Tongue (tissue), 1 donor: ENCODE measurements at regions not wholly inside any gene's neighbourhood (a gene's known extent, or its start where the extent isn't known, plus 50 kb on each side); places are given as distances from the start of the nearest gene placed in this dataset.

ENCODE experiments used
- DNase-seq: peaks from one replicate; pipeline ENCODE4 v3.0.0-alpha.2; 2015

- no peak for DNase-seq
Observed at GRCh38 chr6:79775222-79775621, 144.1 kb downstream of the SH3BGRL2 start.

GRCh38 chr6:79764747-79765146, 133.6 kb downstream of the SH3BGRL2 start:
- no peak for DNase-seq

- no peak for DNase-seq
Observed at GRCh38 chr6:79763301-79763700, 132.2 kb downstream of the SH3BGRL2 start.

GRCh38 chr6:79762370-79762769, 131.2 kb downstream of the SH3BGRL2 start:
- DNase-seq, result no peak

- DNase-seq, result no peak
Observed at GRCh38 chr6:79756496-79756895, 125.4 kb downstream of the SH3BGRL2 start.

- no peak for DNase-seq
Observed at GRCh38 chr6:79755967-79756366, 124.8 kb downstream of the SH3BGRL2 start.
